ENCODE measurements at regions not wholly inside any gene's neighbourhood (a gene's known extent, or its start where the extent isn't known, plus 50 kb on each side); places are given as distances from the start of the nearest gene placed in this dataset.

DNA sequence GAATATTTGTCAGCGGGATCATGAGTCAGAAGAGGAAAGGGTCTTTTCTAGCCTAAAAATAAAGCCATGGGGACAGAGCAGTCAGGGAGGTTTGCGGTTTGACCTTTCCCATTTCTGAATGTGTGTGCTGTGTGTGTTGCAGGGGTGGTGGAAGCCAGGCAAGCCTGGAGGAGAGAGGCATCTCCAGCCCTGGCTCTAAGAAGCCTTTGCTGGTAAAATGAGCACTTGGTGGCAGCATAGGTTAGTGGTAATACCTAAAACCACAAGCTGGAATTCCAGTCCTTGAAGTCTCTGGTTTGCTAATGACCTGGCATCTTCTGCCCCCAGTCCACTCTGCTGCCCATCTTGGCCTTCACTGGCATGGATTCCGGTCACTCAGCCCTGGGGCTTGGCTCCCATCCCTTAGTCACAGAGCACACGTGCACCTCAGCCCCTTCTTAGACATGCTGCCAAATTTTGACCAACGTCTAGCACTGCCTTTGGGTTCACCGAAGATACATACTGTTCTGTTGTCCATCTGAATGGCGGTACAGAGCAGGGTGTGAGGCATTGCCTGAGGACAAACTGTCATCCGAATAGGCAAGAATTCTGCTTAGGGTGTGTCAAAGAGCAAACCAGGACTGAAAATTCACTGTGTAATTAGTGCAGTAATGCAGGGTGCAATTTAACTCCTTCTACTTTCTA is 52.7 kb downstream of the KCNA5 start:
- H3K27me3 ChIP-seq (ENCODE audit: control insufficient read depth in 2 of 2, insufficient read depth in 1 of 2, low read length in 1 of 2): peaks cover 0 to 3% of the 10 kb centered on the region in 2 donors
- WGBS: 93% methylated on average over 8 of the region's 8 CpGs
- H3K27ac ChIP-seq (ENCODE audit: low read depth in 1 of 2, low read length in 1 of 2): no peak overlapping the region
- DNase-seq (ENCODE audit: low read depth in 6 of 9, low spot score in 9 of 9): no peak
- no peak overlapping the region for H3K4me3 ChIP-seq (ENCODE audit: low read length in 2 of 2)
- no peaks in the 10 kb centered on the region for H3K9me3 ChIP-seq (ENCODE audit: control insufficient read depth in 2 of 2, insufficient read depth in 1 of 2, low read length in 1 of 2)
- H3K36me3 ChIP-seq (ENCODE audit: control insufficient read depth in 2 of 2, insufficient read depth in 2 of 2, low read length in 1 of 2): no peaks in the 10 kb centered on the region
- H3K4me1 ChIP-seq (ENCODE audit: control insufficient read depth in 2 of 2, insufficient read depth in 2 of 2, low read length in 2 of 2): no peaks in the 10 kb centered on the region

GRCh38 chr12:5097786-5098185 is 54.1 kb downstream of the KCNA5 start:
- H3K4me3 ChIP-seq (ENCODE audit: low read length in 2 of 2): no peak overlapping the region
- no peaks in the 10 kb centered on the region for H3K4me1 ChIP-seq (ENCODE audit: control insufficient read depth in 2 of 2, insufficient read depth in 2 of 2, low read length in 2 of 2)
- WGBS: 95% methylated on average over 6 of the region's 6 CpGs
- peaks cover 0 to 3% of the 10 kb centered on the region in 2 donors for H3K27me3 ChIP-seq (ENCODE audit: control insufficient read depth in 2 of 2, insufficient read depth in 1 of 2, low read length in 1 of 2)
- no peak for DNase-seq (ENCODE audit: low read depth in 6 of 9, low spot score in 9 of 9)
- H3K27ac ChIP-seq (ENCODE audit: low read depth in 1 of 2, low read length in 1 of 2): no peak overlapping the region
- H3K9me3 ChIP-seq (ENCODE audit: control insufficient read depth in 2 of 2, insufficient read depth in 1 of 2, low read length in 1 of 2): no peaks in the 10 kb centered on the region
- no peaks in the 10 kb centered on the region for H3K36me3 ChIP-seq (ENCODE audit: control insufficient read depth in 2 of 2, insufficient read depth in 2 of 2, low read length in 1 of 2)

- H3K4me1 ChIP-seq (ENCODE audit: control insufficient read depth in 2 of 2, insufficient read depth in 2 of 2, low read length in 2 of 2): no peaks in the 10 kb centered on the region
- DNase-seq (ENCODE audit: low read depth in 6 of 9, low spot score in 9 of 9): no peak
- H3K36me3 ChIP-seq (ENCODE audit: control insufficient read depth in 2 of 2, insufficient read depth in 2 of 2, low read length in 1 of 2): no peaks in the 10 kb centered on the region
- no peaks in the 10 kb centered on the region for H3K9me3 ChIP-seq (ENCODE audit: control insufficient read depth in 2 of 2, insufficient read depth in 1 of 2, low read length in 1 of 2)
- WGBS: 98% methylated on average over 13 of the region's 13 CpGs
- H3K27me3 ChIP-seq (ENCODE audit: control insufficient read depth in 2 of 2, insufficient read depth in 1 of 2, low read length in 1 of 2): peaks cover 0 to 3% of the 10 kb centered on the region in 2 donors
- no peak overlapping the region for H3K27ac ChIP-seq (ENCODE audit: low read depth in 1 of 2, low read length in 1 of 2)
- H3K4me3 ChIP-seq (ENCODE audit: low read length in 2 of 2): no peak overlapping the region
Measured at GRCh38 chr12:5099136-5099535, 55.5 kb downstream of the KCNA5 start.

- H3K9me3 ChIP-seq (ENCODE audit: control insufficient read depth in 2 of 2, insufficient read depth in 1 of 2, low read length in 1 of 2): no peaks in the 10 kb centered on the region
- WGBS: 93% methylated on average over 7 of the region's 7 CpGs
- no peak overlapping the region for H3K27ac ChIP-seq (ENCODE audit: low read depth in 1 of 2, low read length in 1 of 2)
- no peak for DNase-seq (ENCODE audit: low read depth in 6 of 9, low spot score in 9 of 9)
- H3K27me3 ChIP-seq (ENCODE audit: control insufficient read depth in 2 of 2, insufficient read depth in 1 of 2, low read length in 1 of 2): peaks cover 0 to 3% of the 10 kb centered on the region in 2 donors
- H3K4me1 ChIP-seq (ENCODE audit: control insufficient read depth in 2 of 2, insufficient read depth in 2 of 2, low read length in 2 of 2): no peaks in the 10 kb centered on the region
- H3K4me3 ChIP-seq (ENCODE audit: low read length in 2 of 2): no peak overlapping the region
- no peaks in the 10 kb centered on the region for H3K36me3 ChIP-seq (ENCODE audit: control insufficient read depth in 2 of 2, insufficient read depth in 2 of 2, low read length in 1 of 2)
Measured at GRCh38 chr12:5099591-5099990, 55.9 kb downstream of the KCNA5 start.

GRCh38 chr12:5101686-5102085 is 58.0 kb downstream of the KCNA5 start:
- H3K27ac ChIP-seq (ENCODE audit: low read depth in 1 of 2, low read length in 1 of 2): no peak overlapping the region
- H3K4me1 ChIP-seq (ENCODE audit: control insufficient read depth in 2 of 2, insufficient read depth in 2 of 2, low read length in 2 of 2): no peaks in the 10 kb centered on the region
- H3K9me3 ChIP-seq (ENCODE audit: control insufficient read depth in 2 of 2, insufficient read depth in 1 of 2, low read length in 1 of 2): no peaks in the 10 kb centered on the region
- H3K4me3 ChIP-seq (ENCODE audit: low read length in 2 of 2): no peak overlapping the region
- no peak for DNase-seq (ENCODE audit: low read depth in 6 of 9, low spot score in 9 of 9)
- no peaks in the 10 kb centered on the region for H3K36me3 ChIP-seq (ENCODE audit: control insufficient read depth in 2 of 2, insufficient read depth in 2 of 2, low read length in 1 of 2)
- no peaks in the 10 kb centered on the region for H3K27me3 ChIP-seq (ENCODE audit: control insufficient read depth in 2 of 2, insufficient read depth in 1 of 2, low read length in 1 of 2)
- 97% methylated on average over 3 of the region's 3 CpGs for WGBS

DNA sequence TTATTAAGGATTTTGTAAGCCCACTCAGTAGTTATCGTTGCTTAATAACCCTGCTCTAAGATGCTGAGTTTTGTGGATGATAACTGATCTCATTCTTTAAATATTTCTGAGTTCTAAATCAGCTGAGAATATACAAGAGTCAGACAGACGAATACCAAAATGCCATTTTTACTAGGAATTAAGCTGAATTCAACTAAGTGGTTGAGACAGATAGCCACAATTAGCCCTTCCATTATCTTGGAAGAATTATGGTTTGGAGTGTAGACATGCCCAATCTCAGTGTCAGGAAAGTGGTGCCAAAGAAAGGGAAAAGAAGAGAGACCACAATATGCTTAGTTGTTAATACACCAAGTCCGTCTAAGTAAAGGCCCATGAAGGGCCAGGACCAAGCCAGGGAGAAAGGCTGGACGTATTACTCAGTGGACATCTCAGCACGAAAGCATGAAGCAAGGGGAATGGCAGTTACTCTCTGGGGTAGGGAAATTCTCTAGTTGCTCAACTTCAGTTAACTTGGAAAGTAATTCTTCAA is 58.6 kb downstream of the KCNA5 start:
- no peaks in the 10 kb centered on the region for H3K27me3 ChIP-seq (ENCODE audit: control insufficient read depth in 2 of 2, insufficient read depth in 1 of 2, low read length in 1 of 2)
- H3K36me3 ChIP-seq (ENCODE audit: control insufficient read depth in 2 of 2, insufficient read depth in 2 of 2, low read length in 1 of 2): no peaks in the 10 kb centered on the region
- no peak for DNase-seq (ENCODE audit: low read depth in 6 of 9, low spot score in 9 of 9)
- WGBS: 93% methylated on average over 5 of the region's 5 CpGs
- no peak overlapping the region for H3K4me3 ChIP-seq (ENCODE audit: low read length in 2 of 2)
- no peaks in the 10 kb centered on the region for H3K4me1 ChIP-seq (ENCODE audit: control insufficient read depth in 2 of 2, insufficient read depth in 2 of 2, low read length in 2 of 2)
- H3K9me3 ChIP-seq (ENCODE audit: control insufficient read depth in 2 of 2, insufficient read depth in 1 of 2, low read length in 1 of 2): no peaks in the 10 kb centered on the region
- no peak overlapping the region for H3K27ac ChIP-seq (ENCODE audit: low read depth in 1 of 2, low read length in 1 of 2)

DNA sequence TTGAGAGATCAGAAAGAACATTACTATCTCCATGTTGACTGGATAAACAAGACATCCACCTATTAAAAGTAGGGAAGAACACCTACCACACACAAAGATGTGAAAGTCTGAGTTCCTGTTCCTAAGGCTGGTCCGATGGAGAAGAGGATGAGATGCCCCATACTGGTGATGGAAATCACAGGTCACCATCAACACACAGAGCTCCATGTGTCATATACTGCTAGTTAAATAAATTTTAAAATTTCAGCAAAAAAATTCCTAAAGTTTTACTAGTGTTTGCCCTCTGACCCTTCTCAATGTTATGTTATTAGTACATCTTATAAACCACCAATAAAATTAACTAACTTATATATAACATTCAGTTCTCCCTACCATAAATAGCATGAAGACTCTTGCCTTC is 59.1 kb downstream of the KCNA5 start:
- 96% methylated on average over 1 of the region's 1 CpG for WGBS
- DNase-seq (ENCODE audit: low read depth in 6 of 9, low spot score in 9 of 9): no peak
- no peak overlapping the region for H3K27ac ChIP-seq (ENCODE audit: low read depth in 1 of 2, low read length in 1 of 2)
- no peaks in the 10 kb centered on the region for H3K27me3 ChIP-seq (ENCODE audit: control insufficient read depth in 2 of 2, insufficient read depth in 1 of 2, low read length in 1 of 2)
- H3K9me3 ChIP-seq (ENCODE audit: control insufficient read depth in 2 of 2, insufficient read depth in 1 of 2, low read length in 1 of 2): no peaks in the 10 kb centered on the region
- H3K4me1 ChIP-seq (ENCODE audit: control insufficient read depth in 2 of 2, insufficient read depth in 2 of 2, low read length in 2 of 2): no peaks in the 10 kb centered on the region
- H3K4me3 ChIP-seq (ENCODE audit: low read length in 2 of 2): no peak overlapping the region
- H3K36me3 ChIP-seq (ENCODE audit: control insufficient read depth in 2 of 2, insufficient read depth in 2 of 2, low read length in 1 of 2): no peaks in the 10 kb centered on the region

DNA sequence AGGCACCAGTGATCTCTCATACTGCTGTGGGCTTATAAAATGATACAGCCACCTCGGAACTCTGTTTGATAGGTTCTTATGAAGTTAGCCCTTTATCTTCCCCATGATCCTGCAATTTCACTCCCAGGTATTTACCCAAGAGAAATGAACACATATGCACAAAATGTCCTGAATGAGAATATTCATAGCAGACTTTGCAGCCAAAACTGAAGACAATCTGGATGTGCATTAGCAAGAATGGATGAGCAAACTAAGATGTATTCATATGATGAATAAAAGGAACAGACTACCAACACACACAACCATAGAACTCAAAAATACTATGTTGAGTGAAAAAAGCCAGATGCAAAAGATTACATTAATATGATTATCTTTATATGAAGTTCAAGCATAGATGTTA is 66.7 kb downstream of the KCNA5 start:
- H3K4me1 ChIP-seq (ENCODE audit: control insufficient read depth in 2 of 2, insufficient read depth in 2 of 2, low read length in 2 of 2): no peaks in the 10 kb centered on the region
- 94% methylated on average over 1 of the region's 1 CpG for WGBS
- H3K9me3 ChIP-seq (ENCODE audit: control insufficient read depth in 2 of 2, insufficient read depth in 1 of 2, low read length in 1 of 2): no peaks in the 10 kb centered on the region
- no peak overlapping the region for H3K27ac ChIP-seq (ENCODE audit: low read depth in 1 of 2, low read length in 1 of 2)
- H3K27me3 ChIP-seq (ENCODE audit: control insufficient read depth in 2 of 2, insufficient read depth in 1 of 2, low read length in 1 of 2): no peaks in the 10 kb centered on the region
- no peak overlapping the region for H3K4me3 ChIP-seq (ENCODE audit: low read length in 2 of 2)
- no peak for DNase-seq (ENCODE audit: low read depth in 6 of 9, low spot score in 9 of 9)
- no peaks in the 10 kb centered on the region for H3K36me3 ChIP-seq (ENCODE audit: control insufficient read depth in 2 of 2, insufficient read depth in 2 of 2, low read length in 1 of 2)

- no peak overlapping the region for H3K4me3 ChIP-seq (ENCODE audit: low read length in 2 of 2)
- H3K9me3 ChIP-seq (ENCODE audit: control insufficient read depth in 2 of 2, insufficient read depth in 1 of 2, low read length in 1 of 2): no peaks in the 10 kb centered on the region
- no peak overlapping the region for H3K27ac ChIP-seq (ENCODE audit: low read depth in 1 of 2, low read length in 1 of 2)
- no peaks in the 10 kb centered on the region for H3K27me3 ChIP-seq (ENCODE audit: control insufficient read depth in 2 of 2, insufficient read depth in 1 of 2, low read length in 1 of 2)
- no peaks in the 10 kb centered on the region for H3K4me1 ChIP-seq (ENCODE audit: control insufficient read depth in 2 of 2, insufficient read depth in 2 of 2, low read length in 2 of 2)
- no peak for DNase-seq (ENCODE audit: low read depth in 6 of 9, low spot score in 9 of 9)
- H3K36me3 ChIP-seq (ENCODE audit: control insufficient read depth in 2 of 2, insufficient read depth in 2 of 2, low read length in 1 of 2): no peaks in the 10 kb centered on the region
- 58% methylated on average over 7 of the region's 7 CpGs for WGBS
Measured at GRCh38 chr12:5114436-5114835, 70.8 kb downstream of the KCNA5 start.

All from thymus (tissue), 11 donors.